Urothelium cell line (cell line): ENCODE measurements at regions not wholly inside any gene's neighbourhood (a gene's known extent, or its start where the extent isn't known, plus 50 kb on each side); places are given as distances from the start of the nearest gene placed in this dataset.
"Not testable (repeated sequence)": the region's sequence is repeated elsewhere in the genome, so short reads cannot be mapped to it uniquely, and the experiment has no call there.

ENCODE experiments used
- DNase-seq: peaks from one replicate; pipeline ENCODE4 v3.0.0; 2011; ENCODE audit warnings: low spot score, mixed read lengths
- FAIRE-seq: peaks from 2 replicates; lab custom pipeline; 2011; peaks lifted over from hg19 to GRCh38; lab: Jason Lieb, UNC

DNA sequence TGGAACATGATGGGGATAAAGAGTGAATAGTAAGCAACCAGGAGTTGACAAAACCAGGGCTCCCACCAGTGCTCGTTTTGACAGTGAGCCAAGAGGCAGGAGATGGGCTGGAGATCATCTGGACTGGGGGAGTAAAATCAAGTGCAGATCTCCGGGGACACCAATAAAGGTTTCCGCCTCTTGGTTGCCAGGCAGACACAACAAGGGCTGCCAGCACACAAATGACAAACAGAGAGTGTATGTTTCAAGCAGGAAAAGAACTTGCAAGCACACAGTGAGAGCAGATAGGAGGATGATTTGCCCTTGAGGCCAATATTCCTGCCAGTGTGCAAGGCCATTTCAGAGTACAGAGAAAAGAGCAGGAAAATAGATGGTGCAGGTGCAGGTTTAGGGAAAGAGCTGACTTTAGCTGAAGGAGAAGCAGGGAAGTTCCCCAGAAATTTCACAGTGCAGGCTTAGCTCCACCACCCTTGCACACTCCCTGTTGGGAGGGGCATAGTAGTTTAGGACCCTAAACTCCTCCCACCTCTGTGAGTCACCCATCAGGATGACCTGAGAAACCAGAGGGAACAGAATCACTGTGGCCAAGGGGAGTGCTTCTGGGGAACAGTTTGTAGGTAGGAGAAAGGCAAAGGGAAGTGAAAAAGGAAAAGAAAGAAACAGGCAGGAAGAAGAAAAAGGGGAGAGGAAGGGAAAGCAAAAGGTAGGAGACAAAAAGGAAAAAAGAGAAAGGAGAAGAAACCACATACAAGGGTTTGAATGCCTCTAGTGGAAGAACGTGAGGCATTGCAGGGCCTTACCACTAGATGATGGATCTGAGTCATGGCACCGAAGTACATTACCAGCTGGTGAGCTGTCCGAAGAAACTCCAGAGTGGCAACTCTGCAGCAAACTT, 404.4 kb downstream of the SLC6A15 start:
- FAIRE-seq = no peak
- DNase-seq = peak; percentile 44

DNA sequence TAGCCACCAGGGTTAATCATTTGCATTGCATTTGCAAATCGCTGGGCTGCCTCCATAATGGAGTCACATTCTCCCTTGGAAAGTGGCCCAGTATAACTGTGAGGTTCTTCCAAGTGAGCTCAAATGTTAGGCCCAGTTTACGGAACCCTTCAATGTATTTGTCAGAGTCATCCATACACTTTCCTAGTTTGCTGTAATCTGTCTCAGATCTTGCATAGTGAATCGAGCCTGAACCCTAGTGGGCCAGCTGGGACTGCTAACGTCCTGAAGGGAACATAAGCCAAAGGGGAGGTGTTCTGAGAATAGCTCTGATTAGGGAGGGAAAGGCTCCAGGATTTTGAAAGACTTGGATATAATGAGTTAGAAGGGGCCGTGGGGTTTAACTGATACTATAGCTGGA, 406.3 kb downstream of the SLC6A15 start:
- DNase-seq = no peak
- no peak for FAIRE-seq

DNA sequence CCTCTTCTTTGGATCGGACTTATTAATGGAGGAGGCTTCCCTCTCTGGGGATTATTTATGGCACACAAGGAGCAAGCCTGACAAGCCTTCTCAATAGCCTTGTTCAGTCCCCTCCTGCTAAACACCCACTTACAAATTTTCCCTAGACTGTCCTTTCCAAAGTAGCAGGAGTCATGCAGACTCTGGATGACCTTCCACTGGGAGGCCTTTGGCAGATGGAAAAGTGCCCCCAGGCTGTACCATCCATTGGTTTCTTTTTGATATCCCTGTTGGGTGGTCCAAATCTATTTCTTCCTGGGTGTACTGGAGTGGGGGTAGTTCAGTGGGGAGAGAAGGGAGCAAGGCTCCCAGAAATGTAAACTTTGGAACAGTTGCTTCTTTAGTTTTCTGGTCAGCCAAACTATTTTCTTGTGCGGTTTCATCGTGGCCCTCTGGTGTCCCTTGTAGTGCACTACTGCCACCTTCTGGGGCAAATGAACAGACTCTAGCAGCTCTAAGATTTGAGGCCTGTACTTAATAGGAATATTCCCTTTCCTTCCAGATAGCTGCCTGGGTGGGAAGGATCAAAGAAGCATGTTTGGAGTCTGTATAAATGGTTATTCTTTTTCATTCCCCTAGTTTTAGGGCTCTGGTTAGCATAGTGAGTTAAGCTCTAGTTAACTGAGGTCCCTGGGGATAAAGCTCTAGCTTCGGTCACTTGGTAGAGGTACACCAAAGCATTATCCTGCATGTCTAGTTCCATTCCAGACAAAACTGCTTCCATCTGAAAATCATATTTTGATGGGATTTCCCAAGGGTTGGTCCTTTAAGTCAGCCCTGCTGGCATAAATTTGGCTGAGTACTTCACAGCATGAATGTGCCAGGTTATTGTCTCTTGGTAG, 409.5 kb downstream of the SLC6A15 start:
- DNase-seq = peak; percentile 39

DNA sequence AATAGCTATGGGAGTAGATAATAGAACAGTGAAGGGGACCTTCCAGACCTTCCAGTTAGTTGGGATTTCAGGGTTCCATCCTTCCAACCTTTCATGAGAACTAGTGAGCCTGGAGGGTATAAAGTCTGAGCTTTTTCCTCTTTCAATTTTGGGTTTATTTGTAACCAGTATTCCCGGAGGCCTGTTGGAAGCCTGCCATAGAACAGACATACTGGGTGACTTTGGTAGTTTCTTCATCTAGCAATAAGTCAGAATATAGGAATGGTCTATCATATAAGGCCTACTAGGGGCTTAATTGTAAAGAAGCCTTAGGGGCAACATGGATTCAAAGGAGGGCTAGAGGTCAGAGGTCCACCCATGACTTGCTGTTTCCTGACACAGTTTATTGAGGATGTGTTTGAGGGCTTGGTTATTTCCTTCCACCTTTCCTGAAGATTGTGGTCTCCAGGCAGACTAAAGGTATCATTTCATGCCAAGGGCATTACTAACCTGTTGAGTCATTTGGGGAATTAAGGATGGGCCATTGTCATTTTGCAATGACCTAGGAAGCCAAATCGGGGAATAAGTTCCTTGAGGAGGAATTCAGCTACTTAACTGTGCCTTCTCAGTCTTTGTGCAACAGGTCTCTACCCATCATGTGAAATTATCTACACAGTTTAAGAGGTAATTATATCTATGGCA, 410.3 kb downstream of the SLC6A15 start:
- DNase-seq (peak; percentile 9), FAIRE-seq (no peak)

More for the DNA sequence above, 409.5 kb downstream of the SLC6A15 start:
- no peak for FAIRE-seq

DNA sequence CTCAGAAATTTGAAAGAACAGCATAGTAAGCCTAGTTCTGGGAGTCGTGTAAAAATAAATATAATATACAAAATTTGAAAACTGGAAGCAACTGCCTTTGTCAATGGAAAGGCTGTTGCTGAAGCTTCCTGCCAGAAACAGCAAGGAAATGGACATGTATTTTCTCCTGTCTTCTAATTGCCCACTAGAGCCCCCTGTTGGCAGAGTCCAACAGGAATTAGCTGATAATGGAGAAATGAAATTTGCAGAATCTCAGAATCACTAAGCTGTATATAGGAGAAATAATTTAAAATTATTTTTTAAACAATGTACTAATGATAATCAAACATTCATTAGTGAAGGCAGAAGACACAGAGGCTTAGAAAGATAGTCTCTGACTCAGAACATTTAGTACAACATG, 414.8 kb downstream of the SLC6A15 start:
- FAIRE-seq = no peak
- no peak for DNase-seq

DNA sequence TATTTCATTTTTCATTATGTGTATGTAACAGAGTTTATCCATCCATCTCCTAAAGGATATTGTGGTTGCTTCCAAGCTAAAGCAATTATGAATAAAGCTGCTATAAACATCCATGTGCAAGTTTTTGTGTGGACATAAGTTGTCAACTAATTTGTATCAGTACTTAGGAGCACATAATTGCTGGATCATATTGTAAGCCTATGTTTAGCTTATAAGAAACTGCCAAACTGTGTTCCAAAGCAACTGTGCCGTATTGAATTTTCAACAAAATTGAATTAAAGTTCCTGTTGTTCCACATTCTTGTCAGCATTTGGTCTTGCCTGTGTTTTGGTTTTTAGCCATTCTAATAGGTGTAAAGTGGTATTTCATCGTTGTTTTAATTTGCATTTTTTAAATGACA, 416.9 kb downstream of the SLC6A15 start:
- FAIRE-seq = no peak
- DNase-seq = no peak

DNA sequence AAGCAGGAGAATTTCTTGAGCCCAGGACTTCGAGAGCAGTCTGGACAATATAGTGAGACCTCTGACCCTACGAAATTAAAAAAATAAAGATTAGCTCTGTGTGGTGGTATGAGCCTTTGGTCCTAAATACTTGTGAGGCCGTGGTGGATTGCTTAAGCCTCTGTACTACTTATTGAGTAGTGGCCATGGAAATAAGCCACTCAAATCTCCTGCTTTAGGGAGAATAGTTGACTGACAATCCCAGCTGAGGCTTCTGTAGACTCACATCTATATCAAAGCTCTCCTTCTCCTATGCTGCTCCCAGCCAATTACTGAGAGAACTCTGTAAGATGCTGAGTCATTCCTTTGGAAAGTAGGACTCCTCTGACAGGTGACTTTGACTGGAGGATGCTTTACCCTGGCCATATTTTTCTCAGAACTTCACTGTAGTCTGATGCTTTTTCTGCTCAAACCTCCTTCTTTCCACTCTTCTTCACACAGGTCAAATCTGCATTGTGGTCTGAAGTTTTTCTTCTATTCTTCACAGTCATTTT, 420.2 kb downstream of the SLC6A15 start:
- FAIRE-seq (no peak), DNase-seq (no peak)

DNA sequence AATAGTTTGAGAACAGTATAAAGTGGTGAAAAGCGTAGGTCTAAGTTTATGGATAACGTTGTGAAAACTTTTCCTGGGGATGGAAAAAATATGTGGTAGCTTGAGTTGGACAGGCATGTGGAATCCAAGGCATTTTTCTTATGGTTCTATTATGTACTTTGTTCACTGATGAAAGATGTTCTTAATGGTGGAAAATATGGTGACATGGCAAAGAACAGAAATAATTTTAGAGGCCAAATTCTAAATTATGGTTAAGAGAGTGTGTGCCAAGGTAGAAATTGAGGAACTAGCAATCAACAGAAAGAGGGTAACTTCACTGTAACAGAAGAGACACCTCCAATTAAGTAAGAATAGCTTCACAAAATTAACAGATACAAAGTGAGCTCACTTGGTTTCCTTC, 427.8 kb downstream of the SLC6A15 start:
- FAIRE-seq (no peak), DNase-seq (no peak)

DNA sequence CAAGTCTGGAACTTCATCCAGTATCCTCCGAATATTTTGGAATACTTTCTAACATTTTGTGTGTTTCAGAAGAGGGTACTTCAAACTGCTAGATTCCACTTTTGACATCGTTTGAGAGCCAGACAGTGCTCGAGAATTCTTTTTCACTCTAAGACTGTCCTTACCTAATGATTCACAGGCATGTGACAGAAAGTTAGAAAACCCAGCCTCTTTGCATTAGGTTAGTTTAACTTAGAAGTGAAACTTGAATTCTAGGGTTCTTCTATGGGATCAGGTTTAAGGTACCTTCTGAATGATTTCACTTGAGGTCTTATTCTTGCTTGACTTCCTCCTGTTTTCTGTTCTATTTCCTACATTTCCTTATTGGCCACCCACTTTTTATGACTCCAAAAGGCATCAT, 431.8 kb downstream of the SLC6A15 start:
- no peak for FAIRE-seq

DNA sequence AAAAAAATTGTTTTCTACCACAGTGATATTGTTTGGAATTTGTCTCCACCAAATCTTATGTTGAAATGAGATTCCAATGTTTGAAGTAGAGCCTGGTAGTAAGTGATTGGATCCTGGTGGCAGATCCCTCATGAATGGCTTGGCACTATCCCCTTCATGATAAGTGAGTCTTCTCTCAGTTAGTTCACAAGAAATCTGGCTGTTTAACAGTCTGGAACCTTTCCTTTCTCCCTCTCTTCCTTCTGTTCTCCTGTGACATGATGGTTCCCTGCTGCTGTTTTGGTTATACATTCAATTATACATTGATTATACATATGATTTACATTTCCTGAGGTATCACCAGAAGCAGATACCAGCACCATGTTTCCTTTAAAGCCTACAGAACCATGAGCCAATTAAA, 442.2 kb downstream of the SLC6A15 start:
- DNase-seq = no peak

More for the DNA sequence above, 431.8 kb downstream of the SLC6A15 start:
- no peak for DNase-seq

DNA sequence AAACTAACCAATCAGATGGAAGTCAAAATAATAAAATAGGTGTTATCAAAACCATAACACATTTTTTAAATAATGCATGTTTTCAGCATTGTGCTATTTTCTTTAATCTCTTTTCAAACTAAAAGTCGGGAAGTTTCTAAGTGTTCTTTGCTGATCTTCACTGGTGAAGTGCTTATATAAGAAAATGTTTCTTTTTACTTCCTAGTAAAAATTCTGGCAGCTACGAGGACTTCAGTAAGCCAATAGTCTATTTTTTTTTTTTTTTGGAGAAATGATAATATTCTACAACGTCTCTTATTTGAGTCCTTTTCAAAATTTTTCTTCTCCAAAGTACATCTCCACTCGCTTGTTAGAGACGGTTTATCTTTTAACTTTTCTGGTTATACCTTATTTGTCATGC, 448.0 kb downstream of the SLC6A15 start:
- FAIRE-seq = no peak

More for the DNA sequence above, 442.2 kb downstream of the SLC6A15 start:
- FAIRE-seq = no peak

DNA sequence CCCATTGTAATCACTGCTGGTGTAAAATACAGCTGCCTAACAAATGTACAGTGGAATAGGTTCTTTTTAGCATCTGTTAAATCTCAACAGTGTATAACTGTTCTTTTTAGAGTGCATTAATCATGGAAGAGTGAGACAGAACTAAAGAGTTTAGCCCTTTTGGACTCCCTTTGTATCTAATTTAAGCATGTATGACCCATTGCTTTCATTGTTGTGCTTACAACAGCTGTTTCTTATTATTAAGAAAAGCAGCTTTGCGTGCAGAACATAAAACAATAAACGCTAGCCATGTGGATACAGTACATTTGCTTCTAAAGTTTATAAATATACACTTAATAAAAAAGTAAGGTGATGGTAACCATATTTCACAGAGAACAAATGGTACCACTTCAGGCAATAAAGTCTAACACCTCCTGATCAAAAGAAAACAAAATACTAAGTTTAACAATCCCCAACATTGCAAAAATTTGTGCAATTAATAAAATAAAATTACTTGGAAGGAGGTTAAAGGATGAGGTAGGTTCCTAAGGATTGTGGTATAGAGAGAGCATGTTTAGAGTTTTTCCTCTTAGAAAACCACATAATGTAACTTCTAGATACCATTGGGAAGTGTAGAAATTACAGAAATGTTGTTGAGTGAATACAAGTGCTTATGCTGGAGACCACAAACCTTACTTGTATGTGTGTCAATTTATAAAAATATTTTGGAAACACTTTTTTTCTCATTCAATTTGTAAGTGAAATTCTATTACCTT, 448.7 kb downstream of the SLC6A15 start:
- DNase-seq (no peak), FAIRE-seq (no peak)

More for the DNA sequence above, 448.0 kb downstream of the SLC6A15 start:
- no peak for DNase-seq

DNA sequence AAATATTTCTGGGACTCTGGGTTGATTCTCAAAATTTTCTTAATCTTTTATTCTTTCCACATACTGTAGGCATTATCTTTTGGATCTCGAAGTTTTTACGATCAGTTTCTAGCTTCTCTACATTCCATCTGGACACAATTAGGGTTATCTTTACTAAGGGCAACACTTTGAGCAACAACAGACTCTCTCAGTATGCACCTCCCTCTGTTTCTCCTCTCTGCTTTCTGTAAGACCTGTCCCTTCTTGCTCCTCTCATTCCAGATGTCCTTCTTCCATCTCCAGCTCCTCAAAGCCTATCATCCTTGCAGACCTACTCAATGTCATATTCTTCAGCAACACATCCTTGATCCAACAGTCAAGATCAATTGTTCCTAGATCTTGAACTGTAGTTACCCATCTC, 457.0 kb downstream of the SLC6A15 start:
- FAIRE-seq (no peak), DNase-seq (no peak)

DNA sequence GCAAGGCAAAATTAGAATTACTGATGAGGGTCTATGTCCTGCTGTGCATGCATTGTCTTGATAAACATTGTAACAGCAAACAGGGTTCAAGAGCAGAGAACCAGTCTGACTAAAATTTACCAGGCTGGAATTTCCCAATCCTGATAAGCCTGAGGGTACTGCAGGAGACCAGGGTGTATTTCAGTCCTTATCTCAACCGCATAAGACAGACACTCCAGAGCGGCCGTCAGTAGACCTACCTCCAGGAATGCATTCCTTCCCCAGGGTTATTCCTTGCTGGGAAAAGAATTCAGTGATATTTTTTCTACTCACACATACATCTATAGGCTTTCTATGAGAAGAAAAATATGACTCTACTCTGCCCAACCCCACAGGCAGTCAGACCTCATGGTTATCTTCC, 466.1 kb downstream of the SLC6A15 start:
- not testable (repeated sequence) for DNase-seq, FAIRE-seq

DNA sequence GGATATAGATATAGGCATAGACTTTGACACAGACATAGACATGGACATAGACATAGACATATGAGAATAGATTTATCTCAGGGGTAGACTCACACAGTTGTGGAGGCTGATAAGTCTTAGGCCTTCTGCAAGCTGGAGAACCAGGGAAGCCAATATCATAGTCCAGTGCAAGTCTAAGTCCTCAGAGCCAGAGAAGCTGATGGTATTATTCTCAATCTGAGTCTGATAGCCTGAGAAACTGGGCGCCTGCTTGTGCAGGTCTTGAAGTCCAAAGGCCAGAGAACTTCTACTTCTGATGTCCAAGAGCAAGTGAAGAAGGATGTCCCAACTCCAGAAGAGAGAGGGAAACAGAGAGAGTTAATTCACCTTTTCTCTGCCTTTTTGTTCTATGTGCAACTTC, 476.5 kb downstream of the SLC6A15 start:
- DNase-seq (no peak), FAIRE-seq (no peak)

DNA sequence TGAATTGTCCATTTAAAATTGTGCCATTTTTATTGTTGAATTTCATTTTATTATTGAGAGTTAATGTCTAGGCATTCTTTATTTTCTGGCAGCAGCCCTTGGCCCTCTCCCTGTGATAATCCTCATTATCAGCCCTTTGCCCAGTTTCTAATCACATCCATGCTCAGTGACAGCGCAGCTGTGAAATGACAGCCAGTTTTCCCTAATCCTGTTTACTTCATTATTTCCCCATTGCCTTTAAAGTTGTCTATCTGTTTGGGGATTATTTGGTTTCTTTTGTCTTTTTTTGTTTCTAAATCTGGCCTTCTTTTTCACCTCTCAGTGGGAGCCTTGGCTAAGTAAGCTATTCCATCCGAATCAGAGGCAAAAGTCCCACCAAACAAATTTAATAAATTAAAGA, 476.9 kb downstream of the SLC6A15 start:
- FAIRE-seq (no peak), DNase-seq (no peak)

DNA sequence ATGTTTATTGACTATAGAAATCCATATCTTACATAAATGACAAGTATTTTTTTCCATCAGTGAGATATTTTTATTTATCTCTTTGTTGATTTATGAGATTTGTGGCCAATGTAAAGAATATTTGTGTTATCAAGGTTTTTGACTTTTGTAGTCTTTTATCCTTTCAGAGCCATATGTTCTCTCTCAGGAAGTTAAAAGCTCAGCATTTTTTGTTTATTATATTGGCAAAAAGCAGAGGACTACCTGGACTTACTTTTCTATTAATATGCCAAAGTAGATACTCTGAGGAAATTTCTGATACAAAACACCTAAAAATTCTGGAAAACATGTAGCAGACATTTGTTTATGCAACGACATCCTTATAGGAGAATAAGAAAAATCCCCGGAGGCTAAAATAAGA, 490.3 kb downstream of the SLC6A15 start:
- FAIRE-seq (no peak), DNase-seq (no peak)

DNA sequence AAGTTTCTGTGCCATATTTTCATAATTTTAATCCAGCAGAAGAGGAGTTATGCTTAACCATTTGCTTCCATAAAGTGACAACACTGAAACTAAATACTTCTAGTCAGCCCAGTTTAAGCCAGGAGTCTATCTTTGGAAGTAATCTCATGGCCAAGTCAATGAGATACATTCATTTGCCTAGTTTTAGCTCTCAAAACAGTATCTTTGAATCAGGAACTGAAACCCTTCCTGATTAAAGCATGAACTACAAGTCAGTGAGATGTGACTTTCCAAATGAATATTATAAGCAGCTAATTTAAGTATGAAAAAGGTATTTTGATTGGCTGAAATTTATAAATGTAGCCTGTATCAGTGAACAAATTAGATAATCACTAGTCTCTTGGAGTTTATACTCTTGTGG, 491.5 kb downstream of the SLC6A15 start:
- DNase-seq (no peak), FAIRE-seq (no peak)

DNA sequence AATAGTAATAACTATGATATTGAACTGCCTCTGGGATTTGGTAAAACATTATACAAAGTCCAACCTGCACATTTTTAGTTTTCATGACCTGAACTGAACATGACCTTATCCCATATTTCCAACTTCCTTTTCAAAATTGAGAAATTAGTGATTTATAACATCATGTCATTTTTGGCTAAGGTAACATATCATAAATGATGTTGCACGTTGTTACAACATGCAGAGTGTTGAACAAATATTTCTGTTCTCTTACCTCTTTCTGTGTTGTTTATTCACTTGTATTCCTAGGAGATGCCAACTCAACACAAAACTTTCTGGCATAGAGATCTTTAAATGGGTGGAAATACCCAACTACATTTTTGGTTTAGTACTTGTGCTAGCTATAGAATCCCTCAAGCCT, 496.0 kb downstream of the SLC6A15 start:
- no peak for FAIRE-seq
- no peak for DNase-seq

DNA sequence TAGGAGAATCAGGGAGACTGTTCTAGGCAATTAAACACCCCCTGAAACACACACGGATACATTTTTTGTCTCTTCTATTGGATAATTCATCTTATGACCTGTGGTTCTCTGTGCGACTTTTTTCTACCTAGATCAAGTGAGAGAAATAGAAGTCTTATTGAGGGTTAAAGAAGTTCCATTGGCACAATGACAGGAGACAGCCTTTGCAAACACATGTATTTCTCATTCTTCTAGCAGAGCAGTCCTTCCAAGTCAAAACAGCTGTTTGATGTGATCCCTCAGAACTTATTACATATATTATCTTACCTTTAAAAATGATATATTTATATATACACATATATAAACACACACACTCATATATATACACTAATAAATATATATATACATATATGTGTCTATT, 496.7 kb downstream of the SLC6A15 start:
- DNase-seq (no peak), FAIRE-seq (no peak)
